T47D (cell line): ENCODE measurements at regions not wholly inside any gene's neighbourhood (a gene's known extent, or its start where the extent isn't known, plus 50 kb on each side); places are given as distances from the start of the nearest gene placed in this dataset.

ENCODE experiments used
- DNase-seq, 2 experiments: peaks; one replicate each; pipeline versions ENCODE4 v3.0.0 to v3.0.0-alpha.2; 2011 to 2012; ENCODE audit warnings: low read depth in 1 of 2, low spot score in 1 of 2
- JUND ChIP-seq: IDR thresholded peaks from 2 replicates; pipeline ENCODE4 v1.6.1; 2012; ENCODE audit warnings: low read depth
- in situ Hi-C: cut with HindIII; loops from 2 replicates; pipeline ENCODE4 v1.10.0; 2016; ENCODE audit warnings: low sequenced_read_pairs, low pct_unique_long_range_greater_than_20kb

DNA sequence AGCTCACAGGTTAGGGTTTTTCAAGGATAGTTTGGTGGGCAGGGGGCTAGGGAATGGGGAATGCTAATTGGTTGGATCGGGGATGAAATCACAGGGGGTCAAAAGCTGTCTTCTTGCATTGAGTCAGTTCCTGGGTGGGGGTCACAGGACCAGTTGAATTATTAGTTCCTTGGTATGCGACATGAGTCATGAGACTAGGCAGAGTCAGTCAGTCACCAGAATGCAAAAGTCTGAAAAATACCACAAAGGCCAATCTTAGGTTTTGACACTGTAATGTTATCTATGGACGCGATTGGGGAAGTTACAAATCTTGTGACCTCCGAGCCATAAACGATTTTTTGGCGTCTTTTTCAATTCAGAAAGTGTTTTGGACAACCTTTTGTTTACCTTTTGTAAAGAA lies 101.2 kb downstream of the ZNF519 start:
- in situ Hi-C loops = no loop called here
- DNase-seq = no peak
- no peak for TF ChIP-seq JUND

- no peak for DNase-seq
- TF ChIP-seq JUND = no peak
- in situ Hi-C loops = no loop called here
Observed at GRCh38 chr18:14029512-14029911, 102.7 kb downstream of the ZNF519 start.

- no peak for DNase-seq
- TF ChIP-seq JUND = no peak
- in situ Hi-C loops = no loop called here
Observed at GRCh38 chr18:14026199-14026598, 106.0 kb downstream of the ZNF519 start.

GRCh38 chr18:14025306-14025940 lies 106.8 kb downstream of the ZNF519 start:
- no peak for DNase-seq
- in situ Hi-C loops = no loop called here
- TF ChIP-seq JUND = no peak

DNA sequence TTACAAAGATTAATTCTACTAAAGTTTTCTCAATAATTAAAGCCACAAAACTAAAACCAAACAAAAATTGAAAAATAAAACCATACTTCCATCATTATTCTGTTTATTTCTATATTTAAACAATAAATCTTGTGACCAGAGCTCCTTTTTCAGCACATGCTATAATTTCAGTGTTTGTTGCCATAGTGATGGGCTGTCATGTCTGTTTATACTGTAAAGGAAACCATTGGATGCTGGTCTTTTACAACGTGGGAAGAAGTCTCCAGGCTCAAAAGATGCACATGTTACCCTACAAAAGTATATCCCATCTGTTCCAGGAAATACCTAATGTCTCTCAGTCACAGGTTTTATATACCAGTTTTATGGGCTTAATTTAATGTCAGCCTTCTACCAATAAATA lies 100.1 kb upstream of the MC2R start:
- in situ Hi-C loops = no loop called here
- no peak for DNase-seq
- no peak for TF ChIP-seq JUND

DNA sequence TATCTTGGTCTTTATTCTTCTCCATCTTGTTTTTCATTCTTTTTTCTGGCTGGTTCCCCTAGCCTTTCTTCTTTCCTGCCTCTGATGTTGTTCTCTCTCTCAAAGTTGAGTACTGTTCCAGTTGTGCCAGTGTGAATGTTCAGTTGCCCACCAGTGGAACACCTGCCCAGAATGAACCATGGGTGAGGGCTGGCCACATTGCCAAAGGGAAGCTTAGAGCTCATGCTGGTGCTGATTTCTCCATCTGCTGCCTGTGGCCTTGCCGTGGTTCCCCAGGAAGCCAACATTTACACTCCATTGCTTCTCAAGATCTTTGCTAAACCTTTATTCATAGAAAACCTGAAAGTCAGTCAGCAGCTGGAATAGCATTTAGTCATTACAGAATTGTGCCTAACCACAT lies 99.1 kb upstream of the MC2R start:
- DNase-seq = no peak
- no peak for TF ChIP-seq JUND
- in situ Hi-C loops = no loop called here

DNA sequence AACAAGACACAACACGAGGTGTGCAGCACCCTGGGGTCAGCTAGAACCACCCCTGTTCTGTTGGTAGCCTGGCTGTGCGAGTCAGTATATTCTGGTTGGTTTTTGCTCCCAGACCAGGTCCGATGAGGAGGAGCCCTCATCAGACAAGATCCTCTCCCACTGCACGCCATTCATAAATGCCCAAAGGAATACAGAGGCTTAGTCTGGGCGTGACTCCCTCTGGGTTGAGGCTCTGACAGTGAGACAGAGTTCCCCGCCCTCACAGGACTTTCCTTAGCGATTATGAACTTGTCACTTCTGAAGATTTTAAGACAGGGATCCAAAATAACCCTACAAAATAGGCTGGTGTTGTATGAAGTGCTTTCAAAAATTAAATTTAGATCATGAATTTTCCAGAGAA lies 85.5 kb upstream of the MC2R start:
- in situ Hi-C loops = no loop called here
- TF ChIP-seq JUND = no peak
- no peak for DNase-seq

- in situ Hi-C loops = no loop called here
- TF ChIP-seq JUND = no peak
- no peak for DNase-seq
Observed at GRCh38 chr18:13999231-13999630, 83.9 kb upstream of the MC2R start.

DNA sequence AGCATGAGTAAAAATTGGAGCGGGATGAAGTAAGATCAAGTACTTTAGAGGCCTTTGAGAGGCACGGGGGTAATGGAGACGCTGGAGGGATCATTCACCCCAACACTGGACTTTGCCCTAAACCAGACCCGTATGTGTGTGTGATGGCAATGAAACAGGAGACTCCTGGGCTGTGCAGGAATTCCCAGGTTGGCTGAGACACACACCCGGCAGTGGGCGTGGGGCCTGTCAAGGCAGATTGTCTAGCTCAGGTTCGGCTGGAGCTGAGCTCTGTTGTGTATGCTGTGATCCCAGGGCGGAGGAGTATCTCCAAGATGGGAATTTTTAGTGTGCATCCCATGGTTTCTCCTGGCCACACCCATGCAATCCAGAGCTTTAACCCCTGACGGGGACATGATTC lies 83.2 kb upstream of the MC2R start:
- TF ChIP-seq JUND = no peak
- in situ Hi-C loops = no loop called here
- DNase-seq = no peak

DNA sequence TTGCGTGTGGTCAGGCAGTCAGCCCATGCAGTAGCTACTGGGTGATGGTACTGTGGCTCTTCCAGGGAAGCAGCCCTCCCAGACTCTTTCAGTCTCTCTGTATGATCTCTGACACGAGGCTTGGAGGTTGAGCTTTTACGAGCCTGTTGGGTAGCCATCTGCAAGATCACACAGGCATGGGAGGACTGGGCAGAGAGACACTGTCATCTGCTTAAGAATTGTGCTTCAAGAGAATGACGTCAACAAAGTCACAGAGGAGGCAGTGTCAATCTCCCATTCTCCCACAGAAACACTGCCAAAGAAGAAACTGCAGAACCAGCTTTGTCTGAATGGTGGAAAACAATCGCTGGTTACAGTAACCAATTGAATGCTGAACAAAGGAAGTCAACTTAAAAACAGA lies 78.4 kb upstream of the MC2R start:
- no peak for TF ChIP-seq JUND
- in situ Hi-C loops = no loop called here
- DNase-seq = no peak

GRCh38 chr18:13992826-13993540 lies 77.6 kb upstream of the MC2R start:
- TF ChIP-seq JUND = no peak
- DNase-seq = no peak
- in situ Hi-C loops = no loop called here

- no peak for DNase-seq
- no peak for TF ChIP-seq JUND
- in situ Hi-C loops = no loop called here
Observed at GRCh38 chr18:13989199-13989598, 73.9 kb upstream of the MC2R start.

- in situ Hi-C loops = no loop called here
- no peak for TF ChIP-seq JUND
- no peak for DNase-seq
Observed at GRCh38 chr18:13987956-13988355, 72.6 kb upstream of the MC2R start.

- peak in 1 of 2 experiments; percentile 20 for DNase-seq
- in situ Hi-C loops = no loop called here
- no peak for TF ChIP-seq JUND
Observed at GRCh38 chr18:13984080-13984479, 68.7 kb upstream of the MC2R start.
